MM.1S (cell line): ENCODE measurements at regions not wholly inside any gene's neighbourhood (a gene's known extent, or its start where the extent isn't known, plus 50 kb on each side); places are given as distances from the start of the nearest gene placed in this dataset.

Experiments
- DNase-seq: peaks from one replicate; pipeline ENCODE4 v3.0.0-alpha.2; 2015
- H2AFZ ChIP-seq: fragments of 300-600 bp; sonication (generic); 2 replicates; pipeline ENCODE4 v1.6.0; 2016; ENCODE audit warnings: antibody characterized with exemption, low read length
- H3F3A ChIP-seq: fragments of 300-600 bp; sonication (generic); 2 replicates; pipeline ENCODE4 v1.6.1; 2016; ENCODE audit warnings: mild to moderate bottlenecking, antibody characterized with exemption, low read length, moderate library complexity, mixed read lengths; ENCODE audit not compliant: insufficient read depth
- H3K27ac ChIP-seq: fragments of 300-600 bp; sonication (generic); 2 replicates; pipeline ENCODE4 v1.5.1; 2016; ENCODE audit warnings: mild to moderate bottlenecking, low read length
- H3K27me3 ChIP-seq: fragments of 300-600 bp; sonication (generic); replicated peaks from 2 replicates; pipeline ENCODE4 v1.6.0; 2016; ENCODE audit warnings: low read length; ENCODE audit not compliant: insufficient read depth
- H3K36me3 ChIP-seq: fragments of 300-600 bp; sonication (generic); replicated peaks from 2 replicates; pipeline ENCODE4 v1.6.1; 2016; ENCODE audit warnings: mild to moderate bottlenecking, low read length, mixed read lengths; ENCODE audit not compliant: insufficient read depth
- H3K4me1 ChIP-seq: fragments of 300-600 bp; sonication (generic); 2 replicates; pipeline ENCODE4 v1.6.1; 2016; ENCODE audit warnings: low read length, mixed read lengths
- H3K4me2 ChIP-seq: fragments of 300-600 bp; sonication (generic); 2 replicates; pipeline ENCODE4 v1.6.0; 2016; ENCODE audit warnings: low read depth, low read length
- H3K4me3 ChIP-seq: fragments of 300-600 bp; sonication (generic); 2 replicates; pipeline ENCODE4 v1.5.1; 2016; ENCODE audit warnings: low read length, mixed read lengths
- H3K79me2 ChIP-seq: fragments of 300-600 bp; sonication (generic); 2 replicates; pipeline ENCODE4 v1.6.1; 2016; ENCODE audit warnings: mixed run types, low read length, mixed read lengths
- H3K9ac ChIP-seq: fragments of 300-600 bp; sonication (generic); 2 replicates; pipeline ENCODE4 v1.6.1; 2016; ENCODE audit warnings: low read length, mixed read lengths
- H3K9me2 ChIP-seq: fragments of 300-600 bp; sonication (generic); replicated peaks from 2 replicates; pipeline ENCODE4 v1.6.1; 2016; ENCODE audit warnings: mild to moderate bottlenecking, low read length, mixed read lengths; ENCODE audit not compliant: insufficient read depth
- H3K9me3 ChIP-seq: fragments of 300-600 bp; sonication (generic); replicated peaks from 2 replicates; pipeline ENCODE4 v1.6.1; 2016; ENCODE audit warnings: mild to moderate bottlenecking, low read length, mixed read lengths; ENCODE audit not compliant: insufficient read depth
- H4K20me1 ChIP-seq: fragments of 300-600 bp; sonication (generic); 2 replicates; pipeline ENCODE4 v1.6.1; 2016; ENCODE audit warnings: mild to moderate bottlenecking, low read length, moderate library complexity, mixed read lengths; ENCODE audit not compliant: insufficient read depth
- CTCF ChIP-seq: fragments of 300-600 bp; sonication (generic); IDR thresholded peaks from 2 replicates; pipeline ENCODE4 v1.5.1; 2016; ENCODE audit warnings: antibody characterized with exemption, low read length, mixed read lengths
- EZH2 ChIP-seq: fragments of 300-600 bp; sonication (generic); optimal IDR thresholded peaks from 2 replicates; pipeline ENCODE3; 2017; ENCODE audit warnings: low read depth, mild to moderate bottlenecking, antibody characterized with exemption, low read length, mixed read lengths
- EZH2phosphoT487 ChIP-seq: fragments of 300-600 bp; sonication (generic); IDR thresholded peaks from 2 replicates; pipeline ENCODE4 v1.6.1; 2018; ENCODE audit warnings: antibody characterized with exemption, low read length

- Histone ChIP-seq H3K4me2 (no peak overlapping the region), H3K4me3 (no peak overlapping the region), H3K36me3 (no peaks in the 10 kb centered on the region), H2AFZ (no peak overlapping the region), H3K27me3 (no peaks in the 10 kb centered on the region), H3F3A (no peaks in the 10 kb centered on the region), H3K27ac (no peak overlapping the region; the same call in 1 of the 2 replicates), H3K4me1 (no peaks in the 10 kb centered on the region), H3K9ac (no peak overlapping the region), H3K79me2 (no peaks in the 10 kb centered on the region), H3K9me2 (no peaks in the 10 kb centered on the region), H3K9me3 (no peaks in the 10 kb centered on the region), H4K20me1 (no peaks in the 10 kb centered on the region)
- TF ChIP-seq EZH2phosphoT487 (no peak), EZH2 (no peak), CTCF (no peak)
- no peak for DNase-seq
Observed at GRCh38 chr13:42396901-42397655, 125.1 kb downstream of the AKAP11 start.

DNA sequence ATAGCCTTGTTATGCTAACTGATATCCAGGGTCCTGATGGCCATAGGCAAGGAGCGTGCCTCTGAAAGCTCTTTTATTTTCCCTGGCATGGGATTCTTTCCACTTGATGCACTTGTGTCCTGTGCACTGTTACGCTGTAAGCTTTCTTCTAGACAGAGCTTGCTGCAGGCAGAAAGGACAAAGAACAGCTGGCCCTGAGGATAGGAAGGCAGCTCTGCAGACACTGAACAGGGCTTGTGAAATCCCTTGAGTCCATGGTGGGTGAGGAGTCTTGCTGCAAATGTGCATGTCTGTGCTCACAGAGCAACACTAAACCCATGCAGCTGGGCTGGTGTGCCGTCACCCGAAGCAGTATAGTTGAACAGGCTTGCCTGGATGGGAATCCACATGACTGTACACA is 126.6 kb downstream of the AKAP11 start:
- Histone ChIP-seq H3F3A (no peaks in the 10 kb centered on the region), H3K27ac (no peak overlapping the region), H3K27me3 (no peaks in the 10 kb centered on the region), H2AFZ (no peak overlapping the region), H3K79me2 (no peaks in the 10 kb centered on the region), H4K20me1 (no peaks in the 10 kb centered on the region), H3K4me3 (no peak overlapping the region), H3K9ac (no peak overlapping the region), H3K4me1 (no peaks in the 10 kb centered on the region), H3K36me3 (no peaks in the 10 kb centered on the region), H3K9me3 (no peaks in the 10 kb centered on the region), H3K9me2 (no peaks in the 10 kb centered on the region), H3K4me2 (no peak overlapping the region)
- TF ChIP-seq CTCF (no peak), EZH2phosphoT487 (no peak), EZH2 (no peak)
- no peak for DNase-seq

DNA sequence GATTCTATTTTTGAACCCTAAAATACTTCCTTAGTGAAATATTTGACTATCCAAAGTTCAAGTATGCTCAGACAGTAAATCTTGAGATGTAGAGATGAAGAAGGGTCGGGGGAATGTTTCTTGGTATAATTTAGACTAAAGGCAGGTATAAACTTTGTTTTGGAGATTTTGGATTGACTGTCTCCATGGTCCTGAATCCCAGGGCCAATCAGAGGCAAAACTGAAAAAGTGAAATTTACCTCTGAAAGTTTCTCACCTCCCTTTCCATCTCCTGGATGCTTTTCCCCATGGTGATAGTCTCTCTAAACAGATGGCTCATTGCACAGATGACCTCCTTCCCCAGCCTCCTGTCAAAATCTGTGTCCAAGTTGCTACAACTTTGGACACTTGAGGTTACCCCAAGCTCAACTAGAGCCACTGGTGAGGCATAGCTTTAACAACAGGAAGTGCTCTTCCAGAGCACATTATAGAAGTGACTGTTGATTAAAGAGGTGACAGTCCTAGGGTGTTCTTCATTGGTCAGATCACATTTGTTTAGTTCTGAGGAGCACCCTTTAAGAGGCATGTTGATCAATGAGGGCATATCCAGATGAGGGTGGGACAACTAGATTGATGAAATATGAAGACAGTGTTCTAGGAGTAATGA is 128.4 kb downstream of the AKAP11 start:
- H4K20me1 ChIP-seq = no peaks in the 10 kb centered on the region
- no peak for DNase-seq
- no peak overlapping the region for H3K9ac ChIP-seq
- no peak overlapping the region for H3K27ac ChIP-seq
- no peaks in the 10 kb centered on the region for H3K79me2 ChIP-seq
- TF ChIP-seq EZH2 (no peak), CTCF (no peak), EZH2phosphoT487 (no peak)
- no peaks in the 10 kb centered on the region for H3K9me3 ChIP-seq
- H3K9me2 ChIP-seq = no peaks in the 10 kb centered on the region
- no peak overlapping the region for H3K4me2 ChIP-seq
- no peak overlapping the region for H3K4me3 ChIP-seq
- H3K27me3 ChIP-seq = no peaks in the 10 kb centered on the region
- H3K4me1 ChIP-seq = no peaks in the 10 kb centered on the region
- H3F3A ChIP-seq = no peaks in the 10 kb centered on the region
- no peak overlapping the region for H2AFZ ChIP-seq
- H3K36me3 ChIP-seq = no peaks in the 10 kb centered on the region
